RCC 7860 (cell line): ENCODE measurements at regions not wholly inside any gene's neighbourhood (a gene's known extent, or its start where the extent isn't known, plus 50 kb on each side); places are given as distances from the start of the nearest gene placed in this dataset.

Experiments
- DNase-seq: peaks from one replicate; pipeline ENCODE4 v3.0.0-alpha.2; 2015; ENCODE audit warnings: low spot score
- FAIRE-seq: peaks from 2 replicates; lab custom pipeline; 2012; peaks lifted over from hg19 to GRCh38; lab: Jason Lieb, UNC

DNA sequence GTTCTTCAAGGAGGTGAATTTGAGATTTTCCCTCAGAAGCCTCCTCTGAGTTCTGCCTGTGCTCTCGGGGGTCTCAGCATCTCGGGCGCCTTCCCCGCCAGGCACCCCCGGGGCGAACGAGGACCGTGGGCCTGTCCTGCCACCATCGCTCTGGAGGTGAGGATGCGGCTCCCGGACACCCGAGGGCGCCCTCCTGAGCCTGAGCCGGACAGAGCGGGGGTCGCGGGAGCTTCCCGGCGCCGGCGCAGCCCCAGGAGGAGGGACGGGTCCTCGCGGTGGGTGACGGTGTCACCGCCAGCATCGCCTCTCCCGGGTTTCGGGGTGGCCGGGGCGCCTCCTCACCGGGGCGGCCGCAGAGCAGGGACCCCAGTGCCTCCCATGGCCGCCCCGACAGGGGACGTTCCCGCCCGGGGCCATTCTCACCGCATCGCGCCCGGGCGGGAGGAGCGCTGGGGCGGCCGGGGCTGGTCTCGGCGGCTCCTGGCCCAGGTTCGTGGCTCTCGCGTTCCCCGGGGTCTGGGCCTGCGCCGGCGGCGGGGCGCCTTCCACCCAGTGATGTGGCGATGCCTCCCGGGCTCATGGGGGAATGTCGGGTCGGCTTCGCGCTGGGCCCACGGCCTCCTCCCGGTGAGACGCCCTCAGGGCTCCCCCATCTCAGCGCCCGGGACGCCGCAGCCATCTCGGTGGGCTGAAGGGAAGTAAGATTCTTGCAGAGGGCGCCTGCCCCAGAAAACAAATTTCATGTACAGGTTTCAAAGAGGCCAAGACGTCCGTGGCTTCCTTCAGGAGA lies 210.5 kb downstream of the ERMARD start:
- DNase-seq (no peak), FAIRE-seq (no peak)

DNA sequence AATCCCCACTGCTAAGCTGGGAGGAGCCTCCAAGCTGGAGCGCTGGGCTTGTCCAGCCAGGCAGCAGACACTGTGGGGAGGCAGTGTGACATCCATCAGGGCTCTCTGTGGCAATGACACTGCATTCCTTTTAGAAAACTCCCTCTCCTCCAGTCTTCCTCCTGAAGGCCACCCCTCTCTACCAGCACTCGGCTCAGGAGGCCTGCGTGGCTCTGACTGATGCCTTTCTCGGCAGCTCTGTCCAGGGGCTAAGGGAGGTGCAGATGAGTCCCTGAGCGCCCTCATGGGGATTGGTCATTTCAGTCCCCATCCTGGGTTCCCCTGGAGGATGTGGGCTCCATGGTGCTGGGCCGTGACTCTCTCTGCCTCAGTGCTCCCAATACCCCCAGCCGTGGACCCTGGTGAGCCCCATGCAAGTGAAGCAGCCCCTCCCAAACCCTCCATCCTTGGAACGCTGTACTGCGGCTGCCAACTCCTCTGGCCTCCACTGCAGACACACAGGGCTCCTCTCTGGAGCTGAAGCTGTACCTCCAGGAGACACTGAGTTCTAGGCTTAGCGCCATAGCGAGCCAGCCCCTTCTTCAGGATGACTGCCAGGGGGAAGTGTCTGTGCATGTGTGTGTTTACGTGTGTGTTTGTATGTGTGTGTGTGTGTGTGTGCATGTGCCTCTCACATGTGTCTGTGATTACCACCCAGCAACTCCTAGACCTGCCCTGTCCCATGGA lies 209.6 kb downstream of the ERMARD start:
- no peak for DNase-seq
- FAIRE-seq: no peak

DNA sequence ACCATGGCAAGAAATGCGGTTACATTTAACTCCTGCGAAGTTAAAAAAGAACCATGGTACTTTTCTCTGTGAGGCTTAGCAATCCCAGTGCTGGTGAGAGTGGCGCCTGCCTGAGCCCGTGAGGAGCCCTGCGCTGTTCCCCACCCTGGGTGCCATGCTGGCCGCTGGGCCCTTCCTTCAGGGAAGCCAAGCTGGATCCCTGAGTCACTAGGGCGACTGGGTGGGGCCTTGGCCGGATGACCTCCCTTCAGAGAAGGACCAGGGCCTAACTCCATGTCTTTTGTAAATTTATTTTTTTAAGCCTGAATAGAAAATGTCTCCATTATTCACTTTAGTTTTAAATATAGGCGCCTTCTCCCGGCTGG lies 209.1 kb downstream of the ERMARD start:
- no peak for FAIRE-seq
- DNase-seq: no peak

DNA sequence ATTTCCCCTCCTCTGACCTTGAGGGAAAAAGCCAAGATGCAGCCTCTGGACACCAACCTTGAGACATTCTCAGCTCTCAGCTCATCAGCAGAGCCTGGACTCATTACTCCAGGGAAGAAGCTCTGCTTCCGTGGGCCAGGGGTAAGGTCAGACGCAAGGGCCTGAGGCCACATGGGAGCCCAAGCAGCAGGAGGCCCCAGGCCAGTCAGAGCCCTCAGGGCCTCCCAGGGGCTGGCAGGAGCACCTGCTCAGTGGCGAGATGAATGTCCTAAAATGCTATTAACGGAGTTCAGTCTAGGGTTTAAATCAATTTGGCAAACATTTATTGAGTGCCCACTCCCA lies 208.6 kb downstream of the ERMARD start:
- FAIRE-seq: no peak

DNA sequence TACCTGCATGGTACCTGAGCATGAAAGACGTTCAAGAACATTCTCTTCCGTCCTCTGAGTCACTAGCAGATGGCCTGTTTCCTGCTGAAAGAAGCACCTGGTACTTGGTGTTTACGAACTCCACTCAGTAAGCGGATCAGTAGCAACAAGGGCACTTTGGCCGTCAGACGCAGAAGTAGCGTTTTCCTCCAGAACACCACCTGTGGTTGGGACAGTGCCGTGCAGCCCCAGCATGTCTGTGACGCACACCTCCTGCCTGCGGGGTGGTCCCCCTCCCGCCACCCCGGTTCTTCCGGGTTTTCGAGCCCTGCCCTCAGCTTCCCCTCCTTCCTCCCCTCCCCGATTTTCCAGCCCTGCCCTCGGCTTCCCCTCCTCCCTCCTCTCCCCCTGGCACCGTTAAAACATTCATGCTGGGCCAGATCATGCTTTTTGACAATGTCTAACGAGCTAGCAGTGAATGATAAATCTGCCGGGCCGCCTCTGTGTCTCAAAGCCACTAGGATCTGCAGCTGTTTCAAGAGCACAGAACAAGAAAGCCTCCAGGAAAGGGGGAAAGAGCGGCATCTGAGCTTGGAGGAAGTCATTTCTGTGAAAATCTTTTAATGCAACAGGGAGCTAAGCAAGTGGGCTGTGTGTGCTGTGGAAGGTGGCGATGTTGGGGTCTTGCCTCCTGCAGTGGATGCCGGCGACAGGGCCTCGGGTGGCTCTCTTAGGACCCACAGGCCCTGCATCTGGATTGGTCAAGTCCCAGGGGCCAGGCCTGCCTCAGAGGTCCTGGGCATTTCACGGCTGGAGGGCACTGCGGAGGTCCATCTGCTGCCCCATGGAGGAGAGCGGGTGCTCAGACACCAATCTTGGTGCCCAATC lies 207.9 kb downstream of the ERMARD start:
- DNase-seq: no peak
- FAIRE-seq: no peak

More for the DNA sequence above, 208.6 kb downstream of the ERMARD start:
- DNase-seq: no peak

DNA sequence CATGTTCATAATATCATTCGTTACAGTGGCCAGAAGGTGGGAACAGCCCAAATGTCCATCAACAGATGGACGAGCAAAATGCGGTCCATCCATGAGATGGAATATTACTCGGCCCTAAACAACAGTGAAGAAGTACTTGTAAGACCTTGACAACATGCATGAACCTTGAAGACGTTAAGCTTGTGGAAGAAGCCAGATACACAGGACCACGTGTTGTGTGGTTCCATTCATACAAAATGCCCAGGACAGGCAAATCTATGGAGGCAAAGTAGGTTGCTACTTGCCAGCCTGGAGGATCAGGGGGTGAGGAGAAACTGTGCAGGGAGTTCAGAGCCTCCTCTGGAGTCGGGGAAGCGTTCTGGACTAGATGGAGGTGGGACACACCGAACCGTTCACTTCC lies 207.1 kb downstream of the ERMARD start:
- DNase-seq (no peak), FAIRE-seq (no peak)

DNA sequence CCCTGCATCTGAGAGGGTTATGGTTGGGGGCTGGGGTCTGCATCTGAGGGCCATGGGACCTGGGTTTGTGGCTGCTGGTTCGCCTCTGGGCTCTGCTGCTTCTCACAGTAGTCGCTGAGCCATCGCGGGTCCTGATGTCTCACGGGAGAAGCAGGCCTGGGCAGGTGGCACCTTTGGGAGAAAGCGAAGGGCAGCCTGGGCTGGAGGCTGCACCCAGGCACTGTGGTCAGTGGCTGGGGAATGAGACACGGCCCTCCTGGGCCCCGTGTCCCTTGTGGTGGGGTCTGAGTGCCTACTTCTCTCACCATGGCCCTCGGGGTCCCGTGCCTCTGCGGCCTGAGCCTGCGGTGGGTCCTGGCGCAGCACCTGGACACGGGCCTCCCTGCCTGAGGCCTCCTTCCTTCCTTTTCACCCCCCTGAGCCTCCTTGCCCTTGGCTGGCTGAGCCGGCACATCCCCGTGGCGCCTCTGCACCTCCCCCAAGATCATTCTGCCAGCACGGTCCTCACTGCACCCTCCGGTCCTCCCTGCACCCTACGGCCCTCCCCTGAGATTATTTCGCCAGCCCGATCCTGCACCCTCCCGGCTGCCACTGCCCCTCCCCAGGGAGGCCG lies 206.0 kb downstream of the ERMARD start:
- no peak for FAIRE-seq

DNA sequence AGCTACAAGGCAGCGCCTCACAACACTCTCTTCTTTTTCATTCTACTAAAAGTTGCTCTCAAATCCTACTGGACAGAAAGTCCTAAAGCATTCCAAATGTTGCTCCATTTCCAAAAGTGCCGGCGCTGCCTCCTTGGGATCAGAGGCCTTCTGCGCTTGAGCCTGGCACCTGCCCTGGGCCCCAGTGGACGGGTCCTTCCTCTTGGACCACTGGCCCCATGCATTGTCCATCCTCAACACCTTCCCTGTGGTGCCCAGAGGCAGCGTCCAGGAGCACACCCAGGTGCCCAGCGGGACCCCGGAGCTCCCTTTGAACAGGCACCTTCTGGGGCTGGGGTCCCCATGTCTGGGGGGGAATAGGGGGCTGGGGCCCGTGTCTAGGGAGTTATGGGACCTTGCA lies 205.2 kb downstream of the ERMARD start:
- FAIRE-seq: no peak
- DNase-seq: no peak

More for the DNA sequence above, 206.0 kb downstream of the ERMARD start:
- no peak for DNase-seq

DNA sequence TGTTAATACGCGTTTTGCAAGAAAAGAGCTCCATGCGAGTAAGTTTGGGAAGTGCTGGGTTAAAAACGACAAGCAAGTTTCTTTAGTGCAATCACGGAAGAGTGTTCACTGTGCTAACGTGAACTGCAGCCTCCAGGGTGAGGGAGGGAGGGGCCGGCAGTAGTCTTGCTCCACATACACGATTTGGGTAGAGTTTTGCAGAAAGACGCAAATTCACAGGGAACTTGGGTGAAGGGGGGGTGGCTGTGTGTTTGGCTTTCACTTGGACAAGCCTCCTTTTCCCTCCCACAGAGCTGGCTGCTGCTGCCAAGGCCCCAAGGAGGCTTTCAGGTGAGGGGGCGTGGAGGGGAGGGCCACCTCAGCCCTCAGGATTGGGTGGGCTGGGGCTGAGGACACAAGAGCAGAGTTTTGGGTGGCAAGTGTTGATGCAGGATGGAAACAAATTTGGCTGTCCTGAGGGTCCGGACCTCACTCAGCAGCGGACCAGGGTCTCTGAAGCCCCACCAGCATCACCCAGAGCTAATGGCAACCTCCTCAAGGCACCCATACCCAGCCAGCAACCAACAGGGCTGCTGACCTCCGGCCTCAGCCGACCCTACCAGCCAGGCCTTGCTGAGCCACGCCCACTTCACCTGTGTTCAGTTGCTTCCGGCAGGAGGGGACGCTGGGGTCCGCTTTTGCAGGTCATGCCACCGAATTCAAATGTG lies 204.5 kb downstream of the ERMARD start:
- DNase-seq (no peak), FAIRE-seq (no peak)

DNA sequence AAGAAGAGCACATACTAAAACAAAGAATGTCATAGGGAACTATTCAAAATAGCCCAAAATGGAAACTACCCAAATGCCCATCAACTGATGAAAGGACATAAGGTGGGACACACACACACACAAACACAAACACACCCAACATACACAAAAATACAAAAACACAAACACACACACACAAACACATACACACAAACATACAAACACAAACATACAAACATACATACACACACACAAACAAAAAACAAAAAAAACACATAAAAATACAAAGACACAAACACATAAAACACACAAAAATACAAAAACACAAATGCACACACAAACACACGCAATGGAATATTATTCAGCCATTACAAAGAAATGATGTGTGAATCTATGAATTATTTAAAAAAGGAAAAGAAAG lies 203.6 kb downstream of the ERMARD start:
- no peak for DNase-seq
- FAIRE-seq: no peak

DNA sequence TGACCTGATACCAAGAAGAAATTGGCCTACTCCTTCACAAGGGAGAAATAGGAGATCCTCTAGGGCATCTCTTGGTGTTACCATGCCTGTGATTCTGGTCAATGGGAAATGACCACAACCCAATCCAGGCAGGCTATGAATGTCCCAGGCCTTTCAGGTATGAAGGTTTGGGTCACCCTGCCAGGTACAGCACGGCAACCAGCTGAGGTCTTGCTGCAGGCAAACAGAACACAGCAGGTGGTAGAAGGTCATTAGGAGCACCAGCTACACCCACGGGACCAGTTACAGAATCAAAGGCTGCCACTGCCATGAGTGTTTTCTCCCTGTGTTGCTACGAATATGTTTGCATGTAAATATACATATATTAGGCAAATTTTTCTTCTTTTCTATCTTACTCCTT lies 202.3 kb downstream of the ERMARD start:
- DNase-seq: no peak
- no peak for FAIRE-seq

DNA sequence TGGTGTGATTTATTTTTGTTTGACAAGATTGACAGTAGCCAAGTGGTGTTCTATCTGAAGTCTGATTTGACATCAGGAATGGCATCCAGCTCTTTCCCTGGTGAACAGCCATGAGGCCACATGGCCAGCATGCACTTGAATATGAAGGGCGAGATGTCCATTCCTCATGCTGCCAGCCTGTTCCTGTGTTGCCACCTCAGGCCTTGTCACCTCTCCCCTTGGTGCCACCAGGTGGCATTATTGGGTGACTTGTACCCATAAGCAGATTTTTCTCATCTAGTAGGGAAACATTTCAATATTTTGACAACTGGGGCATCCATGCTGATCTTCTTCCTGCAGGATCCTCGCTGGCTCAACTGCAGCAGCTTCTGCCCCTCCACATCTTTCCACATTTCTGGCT lies 199.1 kb downstream of the ERMARD start:
- DNase-seq: no peak
- no peak for FAIRE-seq

DNA sequence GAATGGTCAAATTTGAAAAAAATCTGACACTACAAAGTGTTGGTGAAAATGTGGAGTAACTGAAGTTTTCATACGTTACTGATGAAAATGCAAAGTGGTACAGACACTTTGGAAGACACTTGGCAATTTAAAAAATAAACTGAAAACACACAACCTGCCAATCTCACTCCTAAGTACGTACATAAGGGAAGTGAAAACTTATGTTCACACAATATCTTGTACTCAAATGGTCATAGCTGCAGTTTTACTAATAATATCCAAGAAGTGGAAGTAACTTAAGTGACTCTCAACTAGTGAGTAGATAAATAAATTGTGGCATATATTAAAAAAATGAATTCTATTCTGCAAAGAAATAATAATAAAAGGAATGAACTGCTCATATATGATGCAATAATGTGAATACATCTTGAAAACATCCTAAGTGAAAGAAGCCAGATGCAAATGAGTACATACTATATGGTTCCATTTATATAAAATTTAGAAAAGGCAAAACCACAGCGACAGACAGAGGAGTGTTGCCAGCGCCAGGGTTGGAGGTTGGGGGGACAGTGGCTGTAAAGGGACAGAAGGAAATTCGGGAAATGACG lies 198.2 kb downstream of the ERMARD start:
- no peak for FAIRE-seq
- DNase-seq: no peak

DNA sequence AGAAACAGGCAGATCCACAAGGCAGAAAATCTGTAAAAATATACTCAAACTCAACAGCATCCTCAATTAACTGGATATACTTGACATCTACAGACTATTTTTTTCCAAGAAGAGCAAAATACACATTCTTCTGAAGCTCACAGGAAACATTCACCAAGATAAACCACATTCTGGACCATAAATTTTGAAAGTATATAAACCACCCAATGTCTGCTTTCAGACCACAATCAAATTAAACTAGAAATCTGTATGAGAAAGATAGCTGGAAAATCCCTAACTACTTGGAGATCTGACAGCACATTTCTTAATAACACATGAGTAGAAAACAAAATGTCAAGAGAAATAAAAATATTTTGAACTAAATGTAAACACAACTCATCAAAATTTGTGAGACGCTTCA lies 195.5 kb downstream of the ERMARD start:
- FAIRE-seq (no peak), DNase-seq (no peak)

DNA sequence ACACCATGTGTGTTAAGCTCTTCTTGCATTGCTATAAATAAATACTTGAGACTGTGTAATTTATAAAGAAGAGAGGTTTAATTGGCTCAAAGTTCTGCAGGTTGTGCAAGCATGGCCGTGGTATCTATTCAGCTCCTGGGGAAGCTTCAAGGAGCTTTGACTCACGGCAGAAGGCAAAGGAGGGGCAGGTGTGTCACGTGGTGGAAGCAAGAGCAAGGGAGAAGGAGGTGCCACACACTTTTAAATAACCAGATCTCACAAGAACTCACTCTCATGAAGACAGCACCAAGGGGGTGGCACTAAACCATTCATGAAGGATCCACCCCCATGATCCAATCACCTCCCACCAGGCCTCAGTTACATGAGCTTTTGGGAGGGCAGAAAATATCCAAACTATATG lies 193.7 kb downstream of the ERMARD start:
- no peak for FAIRE-seq
- no peak for DNase-seq

DNA sequence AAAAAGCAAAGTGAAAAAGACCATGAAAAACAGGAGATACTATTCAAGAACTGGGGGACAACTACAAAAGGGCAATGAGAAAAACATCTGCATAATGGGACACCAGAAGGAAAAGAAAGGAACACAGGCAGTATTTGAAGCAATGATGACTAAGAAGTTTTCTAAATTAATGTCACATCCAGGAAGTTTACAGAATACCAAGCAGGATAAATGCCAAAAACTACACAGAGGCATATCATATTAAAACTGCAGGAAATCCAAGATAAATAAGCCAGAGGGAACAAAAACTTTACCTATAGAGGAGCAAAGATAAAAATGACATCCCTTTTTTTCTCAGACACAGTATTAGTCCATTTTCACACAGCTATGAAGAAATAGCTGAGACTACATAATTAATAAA lies 193.0 kb downstream of the ERMARD start:
- FAIRE-seq (no peak), DNase-seq (no peak)

DNA sequence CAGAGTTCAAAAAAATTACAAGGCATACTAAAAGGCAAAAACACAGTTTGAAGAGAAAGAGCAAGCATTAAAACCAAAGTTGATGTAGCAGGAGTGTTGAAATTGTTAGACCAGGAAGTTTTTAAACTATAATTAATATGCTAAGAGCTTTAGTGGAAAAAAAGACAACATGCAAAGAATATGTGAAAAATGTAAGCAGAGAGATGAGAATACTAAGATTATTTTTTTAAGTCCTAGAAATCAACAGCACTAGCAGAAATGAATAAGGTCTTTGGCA lies 192.6 kb downstream of the ERMARD start:
- DNase-seq (no peak), FAIRE-seq (no peak)

DNA sequence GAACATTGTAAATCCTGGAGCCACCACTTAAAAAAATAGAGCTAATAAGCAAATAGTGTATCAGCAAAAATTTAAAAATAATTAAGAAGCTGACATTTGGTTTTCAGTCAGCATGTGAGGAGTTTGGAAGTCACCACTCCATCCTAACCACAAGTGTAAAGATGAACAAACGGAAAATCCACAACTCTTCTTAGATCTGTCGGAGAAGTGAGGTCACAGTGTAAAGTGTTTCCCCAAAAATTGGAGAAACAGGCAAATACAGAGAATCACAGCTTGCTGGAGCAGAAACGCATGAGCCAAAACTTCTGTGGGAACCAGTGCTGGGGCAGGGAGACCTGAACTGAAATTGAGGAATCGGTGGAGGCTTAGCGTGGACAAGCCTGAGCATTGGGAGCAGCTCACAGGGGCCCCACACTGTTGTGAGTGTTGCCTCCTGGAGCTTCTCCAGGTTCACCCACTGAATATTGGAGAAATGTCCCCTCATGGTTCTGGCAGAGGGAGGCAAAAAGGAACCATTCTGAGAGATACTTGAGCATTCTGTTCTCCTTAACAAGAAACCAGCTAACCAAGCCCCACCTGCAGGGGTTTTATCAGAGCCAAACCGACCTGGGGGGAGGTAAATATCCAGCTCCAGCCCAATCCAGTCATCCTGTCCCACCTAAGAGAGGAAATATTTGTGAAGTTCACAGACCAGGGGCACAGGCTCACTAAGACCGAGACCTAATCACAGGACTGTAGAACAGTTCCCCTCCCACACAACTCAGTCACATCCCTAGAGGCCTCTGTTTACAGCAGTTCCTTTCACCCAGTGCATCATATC lies 192.0 kb downstream of the ERMARD start:
- FAIRE-seq (no peak), DNase-seq (no peak)

DNA sequence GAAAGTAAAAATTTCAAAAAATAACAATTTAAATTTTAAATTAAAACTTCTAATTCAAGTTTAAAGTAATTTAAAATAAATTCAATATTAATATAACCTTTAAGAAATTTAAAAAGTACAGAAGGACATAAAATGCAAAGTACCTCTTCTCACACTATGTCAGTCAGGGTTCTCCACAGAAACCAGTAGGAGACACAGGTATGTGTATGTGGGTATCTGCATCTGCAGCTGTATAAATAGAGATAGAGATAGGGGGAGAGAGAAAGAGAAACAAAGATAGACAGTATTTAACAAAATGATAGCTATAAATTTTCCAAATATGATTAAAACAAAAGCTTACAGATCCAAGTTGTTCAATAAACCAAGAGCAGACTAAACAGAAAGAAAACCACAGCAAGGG lies 190.8 kb downstream of the ERMARD start:
- FAIRE-seq (no peak), DNase-seq (no peak)
